ENCODE measurements at regions not wholly inside any gene's neighbourhood (a gene's known extent, or its start where the extent isn't known, plus 50 kb on each side); places are given as distances from the start of the nearest gene placed in this dataset.

DNA sequence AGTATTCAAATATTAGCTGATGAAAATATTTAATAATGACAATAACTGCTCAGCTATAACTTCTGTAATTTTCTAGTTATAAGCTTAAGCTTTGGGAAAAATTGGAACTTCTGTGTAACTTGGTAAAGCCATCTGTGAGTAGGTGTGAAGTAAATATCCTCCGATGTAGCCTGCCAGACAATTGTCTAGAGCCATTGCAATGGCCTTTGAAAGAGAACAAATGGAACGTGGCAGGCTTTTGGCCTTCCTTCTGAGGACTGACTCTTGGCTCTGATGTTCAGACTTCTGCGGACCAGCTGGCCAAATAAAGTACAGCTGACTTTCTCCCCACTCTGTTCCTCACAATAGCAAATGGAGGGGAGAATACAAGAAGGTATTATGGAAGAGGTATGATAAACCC is 203.4 kb upstream of the NMUR2 start:
- TF ChIP-seq CTCF (IDR thresholded peaks at IDR 0.05; ENCODE audit: extremely low read depth, missing control alignments), result no peak
- no peak for DNase-seq (ENCODE audit: low spot score)

- no peak for TF ChIP-seq CTCF (IDR thresholded peaks at IDR 0.05; ENCODE audit: extremely low read depth, missing control alignments)
Measured at GRCh38 chr5:152619756-152620155, 214.7 kb upstream of the NMUR2 start.

GRCh38 chr5:152622628-152623027 is 217.5 kb upstream of the NMUR2 start:
- TF ChIP-seq CTCF (IDR thresholded peaks at IDR 0.05; ENCODE audit: extremely low read depth, missing control alignments), result no peak
- DNase-seq (ENCODE audit: low spot score), result no peak

More at GRCh38 chr5:152619756-152620155, 214.7 kb upstream of the NMUR2 start:
- DNase-seq (ENCODE audit: low spot score), result no peak

DNA sequence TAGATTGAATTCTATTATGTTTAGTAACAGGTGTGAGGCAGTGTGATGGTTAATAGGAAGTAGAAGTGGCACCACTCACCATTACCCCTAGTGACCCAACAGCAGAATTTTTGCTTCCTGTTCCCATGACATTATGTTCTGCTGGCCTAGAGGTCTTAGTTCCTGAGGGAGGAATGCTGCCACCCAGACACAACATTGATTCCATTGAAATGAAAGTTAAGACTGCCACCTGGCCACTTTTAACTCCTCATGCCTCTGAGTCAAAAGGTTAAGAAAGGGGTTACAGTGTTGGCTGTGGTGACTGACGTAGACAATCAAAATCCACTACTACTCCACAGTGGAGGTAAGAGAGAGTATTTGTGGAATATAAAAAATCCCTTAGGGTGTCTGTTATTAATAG is 218.9 kb upstream of the NMUR2 start:
- DNase-seq (ENCODE audit: low spot score), result no peak

DNA sequence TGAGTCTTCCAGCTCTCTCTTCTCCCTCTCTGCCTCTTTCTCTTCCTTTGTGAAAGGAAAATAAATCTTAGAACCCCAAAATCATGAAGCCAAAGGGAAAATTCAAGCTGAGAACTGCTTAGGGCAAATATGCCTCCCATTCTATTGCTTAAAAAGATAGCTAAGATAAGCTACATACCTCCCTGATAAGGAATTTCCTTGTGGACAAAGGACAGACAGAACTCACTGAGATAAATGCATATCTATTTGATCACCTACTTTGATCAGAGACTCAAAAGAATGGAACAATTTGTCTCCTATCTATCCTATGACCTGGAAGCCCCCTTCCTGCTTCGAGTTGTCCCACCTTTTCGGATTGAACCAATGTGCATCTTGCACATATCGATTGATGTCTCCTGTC is 220.6 kb upstream of the NMUR2 start:
- no peak for DNase-seq (ENCODE audit: low spot score)
- TF ChIP-seq CTCF (IDR thresholded peaks at IDR 0.05; ENCODE audit: extremely low read depth, missing control alignments), result no peak

More for the DNA sequence above, 218.9 kb upstream of the NMUR2 start:
- TF ChIP-seq CTCF (IDR thresholded peaks at IDR 0.05; ENCODE audit: extremely low read depth, missing control alignments), result no peak

DNA sequence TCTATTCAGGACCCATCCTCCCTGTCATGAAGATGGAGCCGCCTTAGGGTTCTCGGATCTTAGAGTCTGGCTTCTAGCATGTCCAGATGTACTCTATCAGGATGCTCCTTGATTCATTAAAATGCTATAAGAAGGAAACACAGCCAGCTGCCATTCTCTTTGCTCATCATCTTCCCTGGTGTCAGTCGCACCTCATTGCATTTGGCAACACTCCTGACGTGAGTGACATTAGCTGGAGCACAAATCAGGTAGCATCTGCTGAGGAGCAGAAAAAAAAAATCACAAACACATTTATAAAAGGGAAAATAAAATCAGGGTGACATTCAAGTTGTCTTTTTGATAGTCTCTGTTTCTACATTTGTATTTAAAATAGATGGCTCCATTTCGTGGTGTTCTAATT is 226.1 kb upstream of the NMUR2 start:
- no peak for TF ChIP-seq CTCF (IDR thresholded peaks at IDR 0.05; ENCODE audit: extremely low read depth, missing control alignments)
- no peak for DNase-seq (ENCODE audit: low spot score)

DNA sequence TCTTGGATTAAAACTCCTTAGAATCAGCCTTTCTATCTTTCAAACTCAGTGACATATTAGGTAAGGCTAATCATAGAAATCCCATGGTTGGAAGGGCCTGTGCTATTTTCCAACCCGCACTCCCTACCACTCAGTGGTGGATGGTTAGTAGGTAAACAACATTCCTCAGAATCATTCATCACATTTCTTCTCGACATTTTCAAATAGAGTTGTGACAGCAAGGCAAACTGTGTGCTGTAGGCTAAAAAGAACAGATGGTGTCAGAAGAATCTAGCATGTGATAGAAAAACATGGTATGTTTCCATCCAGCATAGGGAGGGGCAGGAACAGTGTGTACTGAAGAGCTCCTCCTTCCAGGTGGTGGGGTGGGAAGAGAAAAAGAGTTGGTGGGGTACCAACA is 227.3 kb upstream of the NMUR2 start:
- no peak for DNase-seq (ENCODE audit: low spot score)

More for the DNA sequence above, 227.3 kb upstream of the NMUR2 start:
- no peak for TF ChIP-seq CTCF (IDR thresholded peaks at IDR 0.05; ENCODE audit: extremely low read depth, missing control alignments)

Data from GM20000 (cell line).